ENCODE measurements at regions not wholly inside any gene's neighbourhood (a gene's known extent, or its start where the extent isn't known, plus 50 kb on each side); places are given as distances from the start of the nearest gene placed in this dataset.
"Not testable (repeated sequence)": the region's sequence is repeated elsewhere in the genome, so short reads cannot be mapped to it uniquely, and the experiment has no call there.

DNA sequence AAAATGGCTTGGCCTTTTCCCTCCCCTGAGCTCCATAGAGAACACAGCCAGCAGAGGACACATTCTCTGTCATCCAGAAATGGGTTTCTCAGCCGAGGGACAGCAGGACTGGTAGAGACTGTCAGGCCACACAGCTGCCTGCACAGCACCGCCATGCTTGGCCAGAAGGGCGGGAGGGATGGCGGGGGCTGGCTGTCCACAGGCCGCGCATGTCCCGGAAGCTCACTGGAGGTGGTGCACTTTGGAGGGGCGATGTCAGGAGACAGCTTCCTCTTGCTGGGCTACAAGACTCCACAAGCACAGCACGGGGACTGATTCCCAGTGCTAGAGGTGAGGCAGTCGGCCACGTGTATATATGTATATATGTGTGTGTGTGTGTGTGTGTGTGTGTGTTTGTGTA is 125.3 kb downstream of the GOLGA6L4 start:
- not testable (repeated sequence) for H3K4me3 ChIP-seq (ENCODE audit: insufficient read depth, low read depth, low read length); H3K9me3 ChIP-seq (ENCODE audit: control insufficient read depth, low read length); H3K4me1 ChIP-seq (ENCODE audit: control insufficient read depth, insufficient read depth, low read length); H3K27me3 ChIP-seq (ENCODE audit: control insufficient read depth, insufficient read depth, low read length, poor library complexity, severe bottlenecking); H3K27ac ChIP-seq (ENCODE audit: insufficient read depth, low read depth, low read length, poor library complexity, severe bottlenecking); H3K36me3 ChIP-seq (ENCODE audit: control insufficient read depth, insufficient read depth, low read length)
- no CpG with 5 or more reads among the region's 11 CpGs for WGBS, 2 experiments

DNA sequence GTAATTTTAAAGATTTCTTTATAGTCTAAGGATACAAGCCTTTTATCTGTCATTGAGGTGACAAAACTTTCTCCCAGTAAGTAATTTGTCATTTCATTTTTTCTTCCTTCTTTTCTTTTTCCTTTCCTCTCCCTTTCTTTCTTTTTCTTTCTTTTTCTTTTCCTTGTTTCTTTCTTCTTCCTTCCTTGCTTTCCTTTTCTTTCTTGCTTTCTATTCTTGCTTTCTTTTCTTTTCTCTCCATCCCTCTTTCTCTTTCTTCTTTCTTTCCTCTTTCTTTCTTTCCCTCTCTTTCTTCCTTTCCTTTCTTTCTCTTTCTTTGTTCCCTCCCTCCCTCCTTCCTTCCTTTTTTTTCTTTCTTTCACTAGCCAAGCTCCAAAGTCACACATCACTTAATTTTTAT is 148.8 kb downstream of the GOLGA6L4 start:
- not testable (repeated sequence) for H3K4me3 ChIP-seq (ENCODE audit: insufficient read depth, low read depth, low read length); H3K4me1 ChIP-seq (ENCODE audit: control insufficient read depth, insufficient read depth, low read length); H3K9me3 ChIP-seq (ENCODE audit: control insufficient read depth, low read length); H3K27ac ChIP-seq (ENCODE audit: insufficient read depth, low read depth, low read length, poor library complexity, severe bottlenecking); H3K27me3 ChIP-seq (ENCODE audit: control insufficient read depth, insufficient read depth, low read length, poor library complexity, severe bottlenecking); H3K36me3 ChIP-seq (ENCODE audit: control insufficient read depth, insufficient read depth, low read length)

DNA sequence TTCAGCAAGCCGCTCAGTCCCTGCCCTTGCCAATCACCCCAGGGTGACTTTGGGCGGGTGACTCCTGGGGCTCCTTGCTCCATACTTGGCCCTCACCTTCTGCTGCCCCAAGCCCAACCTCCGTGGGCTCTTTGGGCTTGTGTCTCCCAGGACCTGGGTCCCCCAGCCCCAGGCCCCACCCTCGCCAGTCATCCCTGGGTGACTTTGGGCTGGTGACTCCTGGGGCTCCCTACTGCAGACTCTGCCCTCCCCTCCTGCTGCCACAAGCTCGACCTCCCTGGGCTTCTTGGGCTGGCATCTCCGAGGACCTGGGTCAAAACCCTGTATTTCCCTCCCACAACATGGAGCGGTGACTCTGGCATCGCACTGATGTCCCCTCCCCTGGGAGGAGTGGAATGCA is 151.5 kb downstream of the GOLGA6L4 start:
- Histone ChIP-seq H3K27ac (ENCODE audit: insufficient read depth, low read depth, low read length, poor library complexity, severe bottlenecking) (no peak overlapping the region), H3K4me3 (ENCODE audit: insufficient read depth, low read depth, low read length) (no peak overlapping the region), H3K27me3 (ENCODE audit: control insufficient read depth, insufficient read depth, low read length, poor library complexity, severe bottlenecking) (no peaks in the 10 kb centered on the region), H3K4me1 (ENCODE audit: control insufficient read depth, insufficient read depth, low read length) (no peaks in the 10 kb centered on the region), H3K9me3 (ENCODE audit: control insufficient read depth, low read length) (no peaks in the 10 kb centered on the region), H3K36me3 (ENCODE audit: control insufficient read depth, insufficient read depth, low read length) (no peaks in the 10 kb centered on the region)
- WGBS, 2 experiments = 65 to 66% methylated on average over 8 of the region's 8 CpGs

DNA sequence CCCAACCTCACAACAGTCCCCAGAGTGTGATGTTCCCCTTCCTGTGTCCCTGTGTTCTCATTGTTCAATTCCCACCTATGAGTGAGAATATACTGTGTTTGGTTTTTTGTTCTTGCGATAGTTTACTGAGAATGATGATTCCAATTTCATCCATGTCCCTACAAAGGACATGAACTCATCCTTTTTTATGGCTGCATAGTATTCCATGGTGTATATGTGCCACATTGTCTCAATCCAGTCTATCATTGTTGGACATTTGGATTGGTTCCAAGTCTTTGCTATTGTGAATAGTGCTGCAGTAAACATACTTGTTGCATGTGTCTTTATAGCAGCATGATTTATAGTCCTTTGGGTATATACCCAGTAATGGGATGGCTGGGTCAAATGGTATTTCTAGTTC is 152.6 kb downstream of the GOLGA6L4 start:
- H3K36me3 ChIP-seq (ENCODE audit: control insufficient read depth, insufficient read depth, low read length); H3K9me3 ChIP-seq (ENCODE audit: control insufficient read depth, low read length); H3K27ac ChIP-seq (ENCODE audit: insufficient read depth, low read depth, low read length, poor library complexity, severe bottlenecking); H3K27me3 ChIP-seq (ENCODE audit: control insufficient read depth, insufficient read depth, low read length, poor library complexity, severe bottlenecking); H3K4me1 ChIP-seq (ENCODE audit: control insufficient read depth, insufficient read depth, low read length); H3K4me3 ChIP-seq (ENCODE audit: insufficient read depth, low read depth, low read length): not testable (repeated sequence)
- 100% methylated on average over 1 of the region's 1 CpG; no CpG with 5 or more reads in 1 of the 2 experiments for WGBS, 2 experiments

DNA sequence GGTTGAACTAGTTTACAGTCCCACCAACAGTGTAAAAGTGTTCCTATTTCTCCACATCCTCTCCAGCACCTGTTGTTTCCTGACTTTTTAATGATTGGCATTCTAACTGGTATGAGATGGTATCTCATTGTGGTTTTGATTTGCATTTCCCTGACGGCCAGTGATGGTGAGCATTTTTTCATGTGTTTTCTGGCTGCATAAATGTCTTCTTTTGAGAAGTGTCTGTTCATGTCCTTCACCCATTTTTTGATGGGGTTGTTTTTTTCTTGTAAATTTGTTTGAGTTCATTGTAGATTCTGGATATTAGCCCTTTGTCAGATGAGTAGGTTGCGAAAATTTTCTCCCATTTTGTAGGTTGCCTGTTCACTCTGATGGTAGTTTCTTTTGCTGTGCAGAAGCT is 153.1 kb downstream of the GOLGA6L4 start:
- not testable (repeated sequence) for H3K4me3 ChIP-seq (ENCODE audit: insufficient read depth, low read depth, low read length); H3K9me3 ChIP-seq (ENCODE audit: control insufficient read depth, low read length); H3K36me3 ChIP-seq (ENCODE audit: control insufficient read depth, insufficient read depth, low read length); H3K27ac ChIP-seq (ENCODE audit: insufficient read depth, low read depth, low read length, poor library complexity, severe bottlenecking); H3K27me3 ChIP-seq (ENCODE audit: control insufficient read depth, insufficient read depth, low read length, poor library complexity, severe bottlenecking); H3K4me1 ChIP-seq (ENCODE audit: control insufficient read depth, insufficient read depth, low read length)
- no CpG with 5 or more reads among the region's 2 CpGs for WGBS, 2 experiments

DNA sequence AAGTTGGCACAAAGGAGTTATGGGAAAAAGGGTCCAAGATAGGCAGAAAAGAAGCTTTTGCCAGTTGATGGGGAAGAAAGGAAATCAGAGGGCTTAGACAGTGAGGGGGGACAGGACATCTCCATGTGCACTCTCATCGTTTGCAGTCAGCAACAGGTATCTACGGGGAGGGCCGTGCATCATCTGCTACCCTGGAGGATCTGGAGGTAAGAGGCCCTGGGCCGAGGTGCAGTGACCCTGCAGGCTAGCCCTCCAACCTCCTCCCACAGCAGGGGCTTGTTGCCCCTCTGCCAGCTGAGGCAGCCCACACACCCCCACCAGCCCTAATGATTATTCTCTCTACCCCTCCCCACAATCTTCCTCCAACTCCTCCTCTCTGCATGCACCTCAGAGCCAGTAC is 154.8 kb downstream of the GOLGA6L4 start:
- H3K4me1 ChIP-seq (ENCODE audit: control insufficient read depth, insufficient read depth, low read length); H3K27ac ChIP-seq (ENCODE audit: insufficient read depth, low read depth, low read length, poor library complexity, severe bottlenecking); H3K4me3 ChIP-seq (ENCODE audit: insufficient read depth, low read depth, low read length); H3K9me3 ChIP-seq (ENCODE audit: control insufficient read depth, low read length); H3K27me3 ChIP-seq (ENCODE audit: control insufficient read depth, insufficient read depth, low read length, poor library complexity, severe bottlenecking); H3K36me3 ChIP-seq (ENCODE audit: control insufficient read depth, insufficient read depth, low read length): not testable (repeated sequence)
- WGBS, 2 experiments = 91 to 94% methylated on average over 4 of the region's 4 CpGs

DNA sequence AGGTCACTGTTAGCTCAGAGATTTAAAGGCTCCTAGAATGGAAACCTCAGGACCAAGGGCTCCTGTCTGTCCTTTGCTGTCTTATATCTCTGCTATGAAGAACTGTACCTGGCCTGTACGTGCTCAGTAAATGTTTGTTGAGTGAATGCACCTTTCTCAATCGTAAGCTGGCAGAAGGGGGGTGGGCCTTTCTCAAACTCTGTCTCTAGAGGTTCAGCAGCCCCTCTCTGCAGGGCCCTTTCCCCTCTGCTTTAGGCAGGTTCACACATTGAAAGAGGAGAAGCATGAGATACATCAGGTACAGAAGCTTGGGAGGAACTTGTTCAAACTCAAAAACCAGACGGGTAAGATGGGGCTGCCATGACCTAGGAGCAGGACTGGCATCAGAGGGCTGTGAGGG is 155.6 kb downstream of the GOLGA6L4 start:
- Histone ChIP-seq H3K4me1 (ENCODE audit: control insufficient read depth, insufficient read depth, low read length) (no peaks in the 10 kb centered on the region), H3K4me3 (ENCODE audit: insufficient read depth, low read depth, low read length) (no peak overlapping the region), H3K27ac (ENCODE audit: insufficient read depth, low read depth, low read length, poor library complexity, severe bottlenecking) (no peak overlapping the region), H3K9me3 (ENCODE audit: control insufficient read depth, low read length) (no peaks in the 10 kb centered on the region), H3K36me3 (ENCODE audit: control insufficient read depth, insufficient read depth, low read length) (no peaks in the 10 kb centered on the region), H3K27me3 (ENCODE audit: control insufficient read depth, insufficient read depth, low read length, poor library complexity, severe bottlenecking) (no peaks in the 10 kb centered on the region)
- 87 to 91% methylated on average over 3 of the region's 3 CpGs for WGBS, 2 experiments

DNA sequence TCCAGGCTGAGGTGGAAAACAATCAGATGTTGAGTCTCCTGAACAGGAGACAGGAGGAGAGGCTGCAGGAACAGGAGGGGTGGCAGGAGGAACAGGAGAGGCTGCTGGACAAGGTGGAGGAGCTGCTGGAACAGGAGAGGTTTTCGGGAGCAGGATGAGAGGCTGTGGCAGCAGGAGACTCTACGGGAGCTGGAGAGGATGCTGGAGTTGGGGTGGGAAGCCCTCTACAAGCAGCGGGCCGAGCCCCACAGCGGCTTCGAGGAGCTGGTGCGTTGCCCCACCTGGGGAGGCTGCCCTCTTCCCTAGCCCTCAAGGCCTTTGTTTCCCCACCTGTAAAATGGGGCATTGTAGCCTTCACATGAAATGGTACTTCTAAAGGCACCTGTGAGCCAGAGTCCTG is 156.4 kb downstream of the GOLGA6L4 start:
- H3K36me3 ChIP-seq (ENCODE audit: control insufficient read depth, insufficient read depth, low read length); H3K27me3 ChIP-seq (ENCODE audit: control insufficient read depth, insufficient read depth, low read length, poor library complexity, severe bottlenecking): not testable (repeated sequence)
- WGBS, 2 experiments = 89 to 98% methylated on average over 6 to 7 of the region's 7 CpGs

DNA sequence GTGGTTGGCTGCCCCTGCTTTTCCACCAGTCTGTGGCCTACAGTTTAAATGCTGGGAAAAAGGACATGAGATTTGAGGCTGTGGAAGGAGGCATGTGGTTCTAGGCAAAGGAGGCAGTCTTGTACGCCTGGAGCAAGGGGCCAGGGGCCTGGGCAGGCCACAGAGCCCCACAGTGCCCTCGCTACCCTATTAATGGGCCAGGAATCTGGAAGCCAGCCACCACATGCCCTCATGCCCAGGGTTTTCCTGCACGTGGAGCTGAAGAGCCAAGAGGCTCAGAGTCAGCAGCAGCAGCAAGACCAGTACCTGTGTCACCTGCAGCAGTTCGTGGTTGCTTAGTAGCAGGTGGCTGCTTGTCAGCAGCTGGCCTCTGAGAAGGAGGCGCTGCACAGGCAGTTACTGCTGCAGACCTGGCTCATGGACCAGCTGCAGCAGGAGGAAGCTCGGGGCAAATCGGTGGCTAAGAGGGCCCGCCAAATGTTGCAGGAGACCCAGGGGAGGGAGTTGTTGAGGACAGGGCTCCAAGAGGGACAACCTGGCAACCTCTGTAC is 157.9 kb downstream of the GOLGA6L4 start:
- not testable (repeated sequence) for H3K27ac ChIP-seq (ENCODE audit: insufficient read depth, low read depth, low read length, poor library complexity, severe bottlenecking); H3K27me3 ChIP-seq (ENCODE audit: control insufficient read depth, insufficient read depth, low read length, poor library complexity, severe bottlenecking); H3K36me3 ChIP-seq (ENCODE audit: control insufficient read depth, insufficient read depth, low read length); H3K9me3 ChIP-seq (ENCODE audit: control insufficient read depth, low read length); H3K4me3 ChIP-seq (ENCODE audit: insufficient read depth, low read depth, low read length); H3K4me1 ChIP-seq (ENCODE audit: control insufficient read depth, insufficient read depth, low read length)
- WGBS, 2 experiments = 86 to 89% methylated on average over 8 of the region's 8 CpGs

More for the DNA sequence above, 156.4 kb downstream of the GOLGA6L4 start:
- H3K4me3 ChIP-seq (ENCODE audit: insufficient read depth, low read depth, low read length); H3K4me1 ChIP-seq (ENCODE audit: control insufficient read depth, insufficient read depth, low read length); H3K9me3 ChIP-seq (ENCODE audit: control insufficient read depth, low read length); H3K27ac ChIP-seq (ENCODE audit: insufficient read depth, low read depth, low read length, poor library complexity, severe bottlenecking): not testable (repeated sequence)

DNA sequence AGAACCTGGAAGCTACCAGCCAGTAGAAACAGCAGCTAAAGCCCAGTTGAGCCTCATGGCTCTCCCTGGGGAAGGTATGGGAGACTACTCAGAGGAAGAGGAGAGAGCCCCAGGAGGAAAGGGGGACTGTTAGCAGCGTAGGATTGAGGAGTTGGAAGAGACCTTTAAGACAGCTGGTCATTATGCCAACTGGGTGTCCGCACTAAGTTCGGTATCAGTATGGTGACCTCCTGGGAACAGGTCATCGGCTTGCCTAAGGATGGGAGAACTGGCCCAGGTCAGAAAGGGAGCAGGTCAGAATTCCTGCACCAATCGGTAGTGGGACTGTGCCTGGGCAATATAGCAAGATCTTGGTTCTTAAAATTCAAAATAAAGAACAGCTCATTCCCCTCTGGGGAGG is 158.4 kb downstream of the GOLGA6L4 start:
- H3K36me3 ChIP-seq (ENCODE audit: control insufficient read depth, insufficient read depth, low read length); H3K9me3 ChIP-seq (ENCODE audit: control insufficient read depth, low read length); H3K27ac ChIP-seq (ENCODE audit: insufficient read depth, low read depth, low read length, poor library complexity, severe bottlenecking); H3K4me3 ChIP-seq (ENCODE audit: insufficient read depth, low read depth, low read length); H3K4me1 ChIP-seq (ENCODE audit: control insufficient read depth, insufficient read depth, low read length); H3K27me3 ChIP-seq (ENCODE audit: control insufficient read depth, insufficient read depth, low read length, poor library complexity, severe bottlenecking): not testable (repeated sequence)
- 90 to 94% methylated on average over 3 of the region's 5 CpGs for WGBS, 2 experiments

DNA sequence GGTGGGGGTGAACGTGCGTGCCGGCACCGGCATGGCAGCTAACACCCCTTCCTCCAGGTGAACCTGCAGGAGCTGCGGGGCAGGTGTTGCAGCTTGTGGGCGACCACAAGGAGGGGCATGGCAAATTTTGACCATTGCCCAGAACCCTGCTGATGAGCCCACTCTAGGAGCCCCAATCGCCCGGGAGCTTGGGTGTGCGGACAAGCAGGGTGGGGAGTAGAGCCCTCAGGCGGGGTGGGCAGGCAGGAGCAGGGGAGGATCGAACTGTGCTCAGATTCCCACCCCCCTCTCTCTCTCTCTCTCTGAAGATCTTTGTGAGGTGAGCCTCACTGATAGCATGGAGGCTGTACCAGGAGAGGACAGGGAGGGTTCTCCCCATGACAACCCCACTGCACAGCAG is 159.8 kb downstream of the GOLGA6L4 start:
- not testable (repeated sequence) for H3K27ac ChIP-seq (ENCODE audit: insufficient read depth, low read depth, low read length, poor library complexity, severe bottlenecking); H3K9me3 ChIP-seq (ENCODE audit: control insufficient read depth, low read length); H3K27me3 ChIP-seq (ENCODE audit: control insufficient read depth, insufficient read depth, low read length, poor library complexity, severe bottlenecking); H3K4me3 ChIP-seq (ENCODE audit: insufficient read depth, low read depth, low read length); H3K4me1 ChIP-seq (ENCODE audit: control insufficient read depth, insufficient read depth, low read length); H3K36me3 ChIP-seq (ENCODE audit: control insufficient read depth, insufficient read depth, low read length)
- WGBS, 2 experiments = 92 to 96% methylated on average over 5 to 10 of the region's 11 CpGs
